HG03159 (cell line): ENCODE measurements at regions not wholly inside any gene's neighbourhood (a gene's known extent, or its start where the extent isn't known, plus 50 kb on each side); places are given as distances from the start of the nearest gene placed in this dataset.
"Not testable (repeated sequence)": the region's sequence is repeated elsewhere in the genome, so short reads cannot be mapped to it uniquely, and the experiment has no call there.

Experiments used
- ATAC-seq: cut with Tn5 transposase; IDR thresholded peaks from one replicate; pipeline ENCODE4 v1.9.1; 2021; ENCODE audit warnings: mild to moderate bottlenecking, moderate library complexity; ENCODE audit not compliant: unreplicated experiment

DNA sequence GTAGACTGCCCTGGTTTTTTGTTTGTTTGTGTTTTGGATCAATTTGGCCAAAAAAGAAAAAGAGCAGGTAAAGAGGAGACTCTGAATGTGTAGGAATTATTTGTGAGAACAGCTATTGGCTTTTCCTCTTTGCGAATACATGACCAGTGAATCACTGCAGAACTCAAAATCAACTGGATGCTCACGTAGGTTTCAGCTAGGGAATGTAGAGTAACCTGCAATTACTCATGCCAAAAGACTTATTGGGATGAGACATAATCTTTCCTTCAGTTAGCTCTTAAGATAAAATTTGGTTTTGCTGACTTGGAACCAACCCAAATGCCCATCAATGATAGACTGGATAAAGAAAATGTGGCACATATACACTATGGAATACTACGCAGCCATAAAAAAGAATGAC, 348.0 kb downstream of the NPR3 start:
- ATAC-seq = no peak

DNA sequence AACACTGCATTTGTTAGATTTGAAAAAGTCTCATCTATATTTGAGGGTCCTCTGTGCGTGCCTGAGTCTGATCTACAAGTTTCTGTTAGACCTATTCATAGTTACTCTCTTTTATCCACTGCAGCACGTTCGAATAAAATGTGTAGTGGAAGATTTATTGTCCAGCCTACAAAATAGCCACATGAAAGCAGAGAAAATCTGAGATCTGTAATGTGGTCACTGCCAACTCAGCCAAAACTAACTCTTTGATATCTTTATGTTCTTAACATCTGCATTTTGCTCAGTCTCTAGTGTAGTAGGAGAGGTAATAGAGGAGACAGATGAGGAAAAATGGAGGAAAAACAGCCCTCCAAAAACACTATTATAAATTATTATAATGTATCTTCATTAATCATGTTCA, 354.0 kb downstream of the NPR3 start:
- no peak for ATAC-seq

GRCh38 chr5:33067291-33067690, 356.2 kb downstream of the NPR3 start:
- no peak for ATAC-seq

GRCh38 chr5:33068786-33069185, 357.7 kb downstream of the NPR3 start:
- no peak for ATAC-seq

DNA sequence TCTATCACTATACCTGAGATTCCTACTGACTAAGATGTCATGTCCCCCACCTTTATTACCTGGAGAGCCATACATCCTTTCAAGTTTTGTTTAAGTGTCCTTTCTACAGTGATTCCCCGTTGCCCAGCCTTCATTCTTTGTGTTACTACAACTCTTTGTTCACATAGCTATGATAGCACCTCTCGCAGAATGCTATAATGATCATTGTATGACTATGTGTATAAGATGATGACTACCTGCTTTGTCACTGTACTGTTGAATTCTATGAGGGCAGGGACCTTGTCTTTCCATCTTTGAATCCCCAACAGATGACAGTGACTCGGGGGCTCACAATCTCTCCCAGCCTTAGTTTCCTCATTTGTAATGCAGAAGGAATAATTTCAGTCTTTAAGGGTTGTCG, 361.2 kb downstream of the NPR3 start:
- ATAC-seq = no peak

GRCh38 chr5:33072726-33073125, 361.6 kb downstream of the NPR3 start:
- no peak for ATAC-seq

GRCh38 chr5:33073881-33074327, 362.8 kb downstream of the NPR3 start:
- no peak for ATAC-seq

GRCh38 chr5:33074548-33074947, 363.4 kb downstream of the NPR3 start:
- ATAC-seq = no peak

- ATAC-seq = no peak
Measured at GRCh38 chr5:33075731-33076130, 364.6 kb downstream of the NPR3 start.

- no peak for ATAC-seq
Measured at GRCh38 chr5:33079548-33079947, 361.2 kb upstream of the TARS1 start.

- ATAC-seq = no peak
Measured at GRCh38 chr5:33080287-33080686, 360.5 kb upstream of the TARS1 start.

- no peak for ATAC-seq
Measured at GRCh38 chr5:33088176-33088575, 352.6 kb upstream of the TARS1 start.

GRCh38 chr5:33091571-33092363, 349.0 kb upstream of the TARS1 start:
- ATAC-seq = no peak

- ATAC-seq = no peak
Measured at GRCh38 chr5:33092719-33093118, 348.0 kb upstream of the TARS1 start.

GRCh38 chr5:33102551-33102950, 338.2 kb upstream of the TARS1 start:
- ATAC-seq = no peak

DNA sequence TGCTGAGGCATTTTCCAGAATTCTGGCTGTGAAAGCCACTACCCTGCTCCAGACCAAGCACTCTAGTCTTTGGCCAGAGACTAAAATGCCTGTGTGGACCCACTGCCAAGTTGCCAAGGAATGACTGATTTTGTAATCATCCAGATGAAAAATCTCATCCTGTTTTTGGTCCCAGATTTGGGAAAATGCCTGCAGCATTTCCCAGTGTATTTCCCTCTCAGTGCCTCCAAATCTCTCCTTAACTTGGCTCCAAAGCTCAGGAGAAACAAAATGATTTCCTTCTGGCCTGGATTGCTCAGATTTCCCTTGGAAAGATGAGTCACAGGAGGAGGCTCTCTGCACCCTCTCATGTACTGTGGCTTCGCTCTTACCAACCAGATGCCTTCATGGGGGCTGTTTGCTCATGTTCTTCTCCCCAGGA, 335.2 kb upstream of the TARS1 start:
- ATAC-seq = no peak

DNA sequence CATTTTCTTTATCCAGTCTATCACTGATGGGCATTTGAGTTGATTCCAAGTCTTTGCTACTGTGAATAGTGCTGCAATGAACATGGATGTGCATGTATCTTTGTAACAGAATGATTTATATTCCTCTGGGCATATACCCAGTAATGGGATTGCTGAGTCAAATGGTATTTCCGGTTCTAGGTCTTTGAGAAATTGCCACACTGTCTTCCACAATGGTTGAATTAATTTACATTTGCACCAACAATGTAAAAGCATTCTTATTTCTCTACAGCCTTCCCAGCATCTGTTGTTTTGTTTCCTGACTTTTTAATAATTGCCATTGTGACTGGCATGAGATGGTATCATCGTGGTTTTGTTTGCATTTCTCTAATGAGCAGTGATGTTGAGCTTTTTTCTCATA, 330.3 kb upstream of the TARS1 start:
- ATAC-seq = not testable (repeated sequence)

GRCh38 chr5:33114361-33114760, 326.4 kb upstream of the TARS1 start:
- ATAC-seq = no peak

DNA sequence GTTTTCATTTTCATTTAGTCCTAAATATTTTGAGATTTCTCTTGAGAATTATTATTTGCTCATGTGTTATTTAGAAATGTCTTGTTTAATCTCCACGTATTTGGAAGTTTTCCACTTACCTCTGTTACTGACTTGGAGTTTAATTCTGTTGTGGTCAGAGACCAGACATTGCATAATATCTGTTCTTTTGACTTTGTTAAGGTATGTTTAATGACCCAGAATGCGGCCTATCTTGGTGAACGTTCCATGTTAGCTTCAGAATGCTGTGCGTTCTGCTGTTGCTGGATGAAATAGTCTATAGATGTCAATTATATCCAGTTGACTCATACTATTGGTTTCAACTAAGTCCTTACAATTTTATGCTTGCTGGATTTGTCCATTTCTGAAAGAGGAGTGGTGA, 325.3 kb upstream of the TARS1 start:
- no peak for ATAC-seq

- no peak for ATAC-seq
Measured at GRCh38 chr5:33118761-33119415, 321.9 kb upstream of the TARS1 start.

DNA sequence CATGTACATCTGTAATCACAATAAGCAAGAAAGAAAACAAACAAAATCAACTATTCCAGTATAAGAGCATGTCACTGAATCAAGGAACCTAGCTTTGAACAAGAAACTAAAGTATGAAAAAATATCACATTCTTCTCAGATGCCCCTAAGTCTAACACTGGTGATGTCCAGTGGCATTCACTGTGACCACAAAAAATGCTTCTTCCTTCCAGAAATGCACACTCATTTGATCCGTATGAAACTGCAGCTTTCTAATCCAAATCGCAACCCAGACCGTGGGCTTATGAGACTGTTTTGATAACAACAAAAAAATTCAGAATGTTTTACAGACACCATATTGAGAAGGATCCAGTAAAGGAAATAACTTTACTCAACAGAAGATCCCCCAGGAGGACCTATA, 320.1 kb upstream of the TARS1 start:
- ATAC-seq = no peak

DNA sequence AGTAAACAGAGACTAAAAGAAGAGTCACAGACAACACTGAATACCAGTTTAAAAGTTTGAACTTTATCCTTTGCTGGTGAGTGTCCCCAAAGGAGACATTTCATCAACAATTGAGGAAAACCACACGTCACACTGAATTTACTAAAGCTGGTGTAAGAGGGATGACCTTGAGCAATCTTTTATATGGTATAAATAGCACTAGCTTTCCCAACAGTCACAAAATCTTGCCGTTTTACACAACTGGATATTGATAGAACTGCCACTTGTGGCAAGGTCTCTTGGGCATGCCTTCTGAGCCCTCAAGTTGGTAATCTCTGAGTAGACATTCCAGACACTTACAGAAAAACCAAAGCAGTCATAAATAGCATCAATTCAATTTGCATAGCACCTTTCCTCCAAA, 311.5 kb upstream of the TARS1 start:
- no peak for ATAC-seq
